Neural cell (in vitro differentiated cells): ENCODE measurements at regions not wholly inside any gene's neighbourhood (a gene's known extent, or its start where the extent isn't known, plus 50 kb on each side); places are given as distances from the start of the nearest gene placed in this dataset.
A peak's percentile ranks its signal among the peaks of the same experiment; 100 is the strongest.

Experiments
- H2AFZ ChIP-seq: fragments of 200-600, 300-800 bp; sonication (generic), shearing (Covaris generic); 2 replicates; pipeline ENCODE4 v1.6.0; 2014; ENCODE audit warnings: low read depth, mild to moderate bottlenecking, antibody characterized with exemption, low read length, moderate library complexity
- H3F3A ChIP-seq: fragments of 200-600 bp; shearing (Covaris generic); 2 replicates; pipeline ENCODE4 v1.6.1; 2016; ENCODE audit warnings: mild to moderate bottlenecking, moderate library complexity, mixed read lengths, antibody characterized with exemption, low read length; ENCODE audit not compliant: insufficient read depth, poor library complexity, severe bottlenecking
- H3K27ac ChIP-seq: fragments of 200-600, 300-800 bp; sonication (generic), shearing (Covaris generic); 2 replicates; pipeline ENCODE4 v1.5.1; 2014; ENCODE audit warnings: mild to moderate bottlenecking, low read length, moderate library complexity
- H3K27me3 ChIP-seq: fragments of 300-800, 200-600 bp; sonication (generic), shearing (Covaris generic); 2 replicates; pipeline ENCODE4 v1.6.0; 2014; ENCODE audit warnings: mild to moderate bottlenecking, low read depth, low read length, moderate library complexity; ENCODE audit not compliant: insufficient read depth
- H3K36me3 ChIP-seq: fragments of 300-800, 200-600 bp; sonication (generic), shearing (Covaris generic); 2 replicates; pipeline ENCODE4 v1.5.1; 2014; ENCODE audit warnings: mild to moderate bottlenecking, antibody characterized with exemption, low read length, moderate library complexity; ENCODE audit not compliant: insufficient read depth
- H3K4me2 ChIP-seq: fragments of 300-800, 200-600 bp; sonication (generic), shearing (Covaris generic); 2 replicates; pipeline ENCODE4 v1.6.0; 2014; ENCODE audit warnings: mild to moderate bottlenecking, low read length
- H3K4me3 ChIP-seq: fragments of 300-800, 200-600 bp; sonication (generic), shearing (Covaris generic); 2 replicates; pipeline ENCODE4 v1.5.1; 2014; ENCODE audit warnings: mild to moderate bottlenecking, low read length, moderate library complexity
- H3K79me2 ChIP-seq: fragments of 200-600 bp; shearing (Covaris generic); replicated peaks from 2 replicates; pipeline ENCODE4 v1.6.0; 2014; ENCODE audit warnings: mild to moderate bottlenecking, low read length, moderate library complexity; ENCODE audit not compliant: insufficient read depth
- H3K9ac ChIP-seq: fragments of 300-800, 200-600 bp; sonication (generic), shearing (Covaris generic); 2 replicates; pipeline ENCODE4 v1.6.1; 2016; ENCODE audit warnings: mild to moderate bottlenecking, low read length, mixed read lengths
- H3K9me2 ChIP-seq: fragments of 200-600 bp; shearing (Covaris generic); 2 replicates; pipeline ENCODE4 v1.6.1; 2016; ENCODE audit warnings: mild to moderate bottlenecking, low read length, mixed read lengths; ENCODE audit not compliant: insufficient read depth
- H3K9me3 ChIP-seq: fragments of 200-600, 300-800 bp; sonication (generic), shearing (Covaris generic); 2 replicates; pipeline ENCODE4 v1.6.1; 2016; ENCODE audit warnings: mild to moderate bottlenecking, mixed run types, low read length, moderate library complexity, mixed read lengths
- H4K20me1 ChIP-seq: fragments of 200-600 bp; shearing (Covaris generic); 2 replicates; pipeline ENCODE4 v1.6.1; 2016; ENCODE audit warnings: mild to moderate bottlenecking, mixed run types; ENCODE audit not compliant: insufficient read depth
- CTCF ChIP-seq: fragments of 450-650 bp; IDR thresholded peaks from 2 replicates; pipeline ENCODE4 v1.5.1; 2014; ENCODE audit warnings: antibody characterized with exemption, mild to moderate bottlenecking, moderate library complexity; ENCODE audit not compliant: poor library complexity, severe bottlenecking
- EP300 ChIP-seq: fragments of 450-650 bp; conservative IDR thresholded peaks from 2 replicates; pipeline ENCODE4 v1.6.1; 2014; ENCODE audit warnings: antibody characterized with exemption, mild to moderate bottlenecking, moderate library complexity; ENCODE audit not compliant: poor library complexity, severe bottlenecking
- EZH2 ChIP-seq: fragments of 200-600, 300-800 bp; shearing (Covaris generic), sonication (generic); IDR thresholded peaks from 2 replicates; pipeline ENCODE4 v1.6.1; 2014; ENCODE audit warnings: antibody characterized with exemption, low read length, borderline replicate concordance, mild to moderate bottlenecking; ENCODE audit not compliant: insufficient read depth, poor library complexity, severe bottlenecking
- MXI1 ChIP-seq: fragments of 450-650 bp; conservative IDR thresholded peaks from 2 replicates; pipeline ENCODE4 v1.6.1; 2014; ENCODE audit warnings: antibody characterized with exemption, mild to moderate bottlenecking; ENCODE audit not compliant: poor library complexity, severe bottlenecking
- POLR2AphosphoS5 ChIP-seq: IDR thresholded peaks from 2 replicates; pipeline ENCODE4 v1.6.1; 2012
- RAD21 ChIP-seq: fragments of 450-650 bp; conservative IDR thresholded peaks from 2 replicates; pipeline ENCODE4 v1.6.1; 2014; ENCODE audit warnings: antibody characterized with exemption, mild to moderate bottlenecking, moderate library complexity
- REST ChIP-seq: IDR thresholded peaks from 2 replicates; pipeline ENCODE4 v1.6.1; 2012; ENCODE audit warnings: borderline replicate concordance
- SMC3 ChIP-seq: fragments of 450-650 bp; conservative IDR thresholded peaks from 2 replicates; pipeline ENCODE4 v1.6.1; 2014; ENCODE audit warnings: antibody characterized with exemption, mild to moderate bottlenecking, moderate library complexity; ENCODE audit not compliant: poor library complexity
- TAF1 ChIP-seq: IDR thresholded peaks from 2 replicates; pipeline ENCODE4 v1.6.1; 2012; ENCODE audit warnings: low read depth

- TF ChIP-seq EP300 (no peak), EZH2 (no peak), POLR2AphosphoS5 (no peak), TAF1 (no peak), MXI1 (no peak), REST (no peak), SMC3 (no peak), CTCF (no peak), RAD21 (no peak)
- Histone ChIP-seq H3K9me3 (no peaks in the 10 kb centered on the region), H3F3A (no peaks in the 10 kb centered on the region), H4K20me1 (no peaks in the 10 kb centered on the region), H3K27me3 (no peaks in the 10 kb centered on the region), H3K79me2 (no peaks in the 10 kb centered on the region), H3K9me2 (no peaks in the 10 kb centered on the region), H3K27ac (no peak overlapping the region), H3K4me3 (no peak overlapping the region), H3K4me2 (no peak overlapping the region), H2AFZ (no peak overlapping the region), H3K36me3 (no peaks in the 10 kb centered on the region), H3K9ac (no peak overlapping the region)
Observed at GRCh38 chr10:6997509-6997908, 413.3 kb downstream of the SFMBT2 start.

- Histone ChIP-seq H4K20me1 (no peaks in the 10 kb centered on the region), H3K9ac (no peak overlapping the region), H3K9me2 (no peaks in the 10 kb centered on the region), H3K27ac (peak overlapping the region; percentile 2), H3K27me3 (no peaks in the 10 kb centered on the region), H3K4me2 (no peak overlapping the region), H3F3A (no peaks in the 10 kb centered on the region), H3K79me2 (no peaks in the 10 kb centered on the region), H3K4me3 (no peak overlapping the region), H2AFZ (no peak overlapping the region), H3K9me3 (no peaks in the 10 kb centered on the region), H3K36me3 (no peaks in the 10 kb centered on the region)
- TF ChIP-seq SMC3 (no peak), MXI1 (no peak), CTCF (no peak), EP300 (peak; percentile 59), TAF1 (no peak), EZH2 (no peak), POLR2AphosphoS5 (peak; percentile 48), RAD21 (no peak)
Observed at GRCh38 chr10:6996431-6996830, 414.4 kb downstream of the SFMBT2 start.
